AG10803 (cell line): ENCODE measurements at regions not wholly inside any gene's neighbourhood (a gene's known extent, or its start where the extent isn't known, plus 50 kb on each side); places are given as distances from the start of the nearest gene placed in this dataset.
A peak's percentile ranks its signal among the peaks of the same experiment; 100 is the strongest.

Experiments
- DNase-seq: peaks from one replicate; pipeline ENCODE4 v3.0.0; 2010; ENCODE audit warnings: low read depth
- H3K4me3 ChIP-seq: 2 replicates; pipeline ENCODE4 v1.5.1; 2011; ENCODE audit warnings: mild to moderate bottlenecking, low read length, control low read depth
- TF ChIP-seq, protein P1 (sequence below): conservative IDR thresholded peaks from 2 replicates; pipeline ENCODE4 v1.5.1; 2011; ENCODE audit warnings: mild to moderate bottlenecking, low read length, control low read depth, inconsistent platforms

DNA sequence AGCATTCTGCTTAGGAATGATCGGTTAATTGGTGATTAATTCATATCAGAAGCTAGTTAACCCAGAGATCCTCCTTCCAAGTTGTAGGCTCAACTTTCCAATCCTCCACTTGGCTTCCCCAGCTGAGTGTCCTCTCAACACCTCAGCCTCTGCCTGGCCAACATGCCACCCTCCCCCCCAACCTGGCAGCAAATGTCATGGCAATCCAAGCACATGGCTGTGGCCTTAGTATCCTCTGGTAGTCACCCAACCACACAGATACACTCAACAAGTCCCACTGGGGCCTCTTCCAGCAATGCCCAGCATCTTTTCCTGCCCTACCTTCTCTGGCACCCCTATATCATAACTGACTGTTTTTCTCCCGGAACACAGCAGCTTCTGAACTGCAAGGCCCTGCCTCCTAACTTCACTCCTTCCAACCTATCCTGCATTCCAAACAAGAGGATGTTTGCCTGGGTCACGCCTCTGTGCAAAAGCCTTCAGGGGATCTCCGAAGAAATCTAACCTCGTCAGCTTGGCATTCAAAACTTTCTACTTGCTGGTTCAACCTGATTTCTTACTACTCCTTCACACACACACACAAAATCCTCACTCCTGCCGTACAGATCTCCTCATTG, 195.0 kb downstream of the CYP26B1 start:
- TF ChIP-seq, protein P1, sequence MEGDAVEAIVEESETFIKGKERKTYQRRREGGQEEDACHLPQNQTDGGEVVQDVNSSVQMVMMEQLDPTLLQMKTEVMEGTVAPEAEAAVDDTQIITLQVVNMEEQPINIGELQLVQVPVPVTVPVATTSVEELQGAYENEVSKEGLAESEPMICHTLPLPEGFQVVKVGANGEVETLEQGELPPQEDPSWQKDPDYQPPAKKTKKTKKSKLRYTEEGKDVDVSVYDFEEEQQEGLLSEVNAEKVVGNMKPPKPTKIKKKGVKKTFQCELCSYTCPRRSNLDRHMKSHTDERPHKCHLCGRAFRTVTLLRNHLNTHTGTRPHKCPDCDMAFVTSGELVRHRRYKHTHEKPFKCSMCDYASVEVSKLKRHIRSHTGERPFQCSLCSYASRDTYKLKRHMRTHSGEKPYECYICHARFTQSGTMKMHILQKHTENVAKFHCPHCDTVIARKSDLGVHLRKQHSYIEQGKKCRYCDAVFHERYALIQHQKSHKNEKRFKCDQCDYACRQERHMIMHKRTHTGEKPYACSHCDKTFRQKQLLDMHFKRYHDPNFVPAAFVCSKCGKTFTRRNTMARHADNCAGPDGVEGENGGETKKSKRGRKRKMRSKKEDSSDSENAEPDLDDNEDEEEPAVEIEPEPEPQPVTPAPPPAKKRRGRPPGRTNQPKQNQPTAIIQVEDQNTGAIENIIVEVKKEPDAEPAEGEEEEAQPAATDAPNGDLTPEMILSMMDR, result no peak
- no peak overlapping the region for H3K4me3 ChIP-seq
- DNase-seq, result no peak

- H3K4me3 ChIP-seq, result no peak overlapping the region
- TF ChIP-seq, protein P1, result no peak
- no peak for DNase-seq
Measured at GRCh38 chr2:71951718-71952404, 195.8 kb downstream of the CYP26B1 start.

GRCh38 chr2:71951083-71951468, 196.6 kb downstream of the CYP26B1 start:
- TF ChIP-seq, protein P1, result no peak
- no peak overlapping the region for H3K4me3 ChIP-seq
- no peak for DNase-seq

DNA sequence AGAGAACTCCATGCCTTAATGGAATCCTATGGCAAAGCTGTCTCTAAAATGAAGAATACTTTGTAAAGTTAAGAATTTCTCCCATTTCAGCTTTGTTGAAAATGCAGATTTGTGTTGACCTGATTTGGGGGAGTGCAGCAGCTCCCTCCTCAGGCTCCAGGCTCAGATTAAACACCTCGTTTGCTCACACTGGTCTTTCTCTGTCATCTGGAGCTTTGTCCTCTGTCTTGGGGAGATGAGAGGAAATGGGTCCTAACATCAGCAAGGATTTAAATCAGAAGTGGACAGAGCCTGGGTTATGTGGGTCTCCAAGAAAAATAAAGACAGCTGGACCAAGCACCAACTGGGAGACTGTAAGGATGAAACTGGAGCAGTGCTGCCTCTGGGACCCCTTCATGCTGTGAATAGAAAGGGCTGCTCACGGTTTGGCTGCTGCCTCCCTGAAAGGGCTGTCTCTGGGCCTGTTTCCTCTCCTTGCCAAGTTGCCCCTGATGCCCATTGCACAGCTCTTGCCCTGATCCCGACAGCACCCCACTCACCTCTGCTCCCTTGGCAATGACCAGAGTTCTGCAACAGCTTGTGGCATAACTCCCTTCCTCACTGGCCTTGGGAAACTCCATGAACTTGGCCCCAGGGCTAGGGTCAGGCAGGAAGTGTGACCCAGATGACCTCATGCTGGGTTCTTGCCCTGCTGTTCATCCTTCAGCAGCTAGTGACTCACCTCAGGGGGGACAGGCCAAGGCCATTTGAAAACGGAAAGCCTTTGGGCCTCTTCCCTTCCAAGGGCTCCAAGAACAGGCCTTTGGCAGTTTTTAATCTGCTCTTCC, 197.2 kb downstream of the CYP26B1 start:
- TF ChIP-seq, protein P1, result no peak
- H3K4me3 ChIP-seq, result no peak overlapping the region
- DNase-seq, result peak; percentile 77

GRCh38 chr2:71949537-71949798, 198.2 kb downstream of the CYP26B1 start:
- DNase-seq, result no peak
- no peak overlapping the region for H3K4me3 ChIP-seq
- TF ChIP-seq, protein P1, result no peak

GRCh38 chr2:71948781-71949536, 198.7 kb downstream of the CYP26B1 start:
- TF ChIP-seq, protein P1, result no peak
- peak; percentile 90 for DNase-seq
- no peak overlapping the region for H3K4me3 ChIP-seq
